ENCODE measurements at regions not wholly inside any gene's neighbourhood (a gene's known extent, or its start where the extent isn't known, plus 50 kb on each side); places are given as distances from the start of the nearest gene placed in this dataset.

GRCh38 chr15:93835344-93835743 lies 396.0 kb upstream of the MCTP2 start:
- no peaks in the 10 kb centered on the region for H3F3A ChIP-seq (replicated peaks; ENCODE audit: insufficient read depth)
- H3K9ac ChIP-seq, result no peak overlapping the region
- POLR2A ChIA-PET, result interaction anchor here (0.5 kb wide), 1 partner anchor 110 kb away, joined by 3 read pairs; no protein-coding TSS in a partner anchor
- peak; percentile 40 for DNase-seq
- H3K9me2 ChIP-seq, result no peaks in the 10 kb centered on the region
- H3K4me1 ChIP-seq (ENCODE audit: control insufficient read depth in 1 of 2, insufficient read depth in 2 of 2, low read depth in 1 of 2, low read length in 1 of 2), result peaks cover 0 to under 1% of the 10 kb centered on the region in 2 experiments; a peak in 2 of 4 replicates
- H3K4me3 ChIP-seq (ENCODE audit: low read depth in 2 of 2, low read length in 1 of 2), result no peak overlapping the region
- CTCF ChIA-PET, result no interaction called here
- no peak overlapping the region for H2AFZ ChIP-seq (ENCODE audit: low read depth)
- no peaks in the 10 kb centered on the region for H3K79me2 ChIP-seq (ENCODE audit: insufficient read depth)
- H3K27ac ChIP-seq (ENCODE audit: low read depth in 2 of 2, low read length in 1 of 2), result peak overlapping the region in 1 of 2 experiments; percentile 48; a peak in 1 of 4 replicates
- WGBS (ENCODE audit: low lambda C conversion rate), result 33% methylated on average over 2 of the region's 2 CpGs
- no peaks in the 10 kb centered on the region for H3K36me3 ChIP-seq (replicated peaks in 1 of 2; ENCODE audit: control insufficient read depth in 1 of 2, insufficient read depth in 2 of 2, low read length in 1 of 2)
- no peak overlapping the region for H3K4me2 ChIP-seq
- H3K27me3 ChIP-seq (ENCODE audit: insufficient read depth), result no peaks in the 10 kb centered on the region
- H4K20me1 ChIP-seq (ENCODE audit: insufficient read depth), result no peaks in the 10 kb centered on the region
- H3K9me3 ChIP-seq, result no peaks in the 10 kb centered on the region
- TF ChIP-seq FOSL2 (IDR thresholded peaks at IDR 0.05; ENCODE audit: borderline replicate concordance, low read depth), result no peak
- peak; percentile 27; the same call in 1 of the 2 replicates for TF ChIP-seq GATA2 (CRISPR knock-in tag; IDR thresholded peaks at IDR 0.05)

GRCh38 chr15:93831641-93832040 lies 399.7 kb upstream of the MCTP2 start:
- POLR2A ChIA-PET, result no interaction called here
- H3K4me1 ChIP-seq (ENCODE audit: control insufficient read depth in 1 of 2, insufficient read depth in 2 of 2, low read depth in 1 of 2, low read length in 1 of 2), result peaks cover 0 to 16% of the 10 kb centered on the region in 2 experiments; a peak in 2 of 4 replicates
- CTCF ChIA-PET, result no interaction called here

More at GRCh38 chr15:93831641-93832040, 399.7 kb upstream of the MCTP2 start:
- Histone ChIP-seq H3K4me2 (no peak overlapping the region), H3F3A (replicated peaks; ENCODE audit: insufficient read depth) (no peaks in the 10 kb centered on the region), H3K4me3 (ENCODE audit: low read depth in 2 of 2, low read length in 1 of 2) (no peak overlapping the region), H4K20me1 (ENCODE audit: insufficient read depth) (no peaks in the 10 kb centered on the region), H3K36me3 (replicated peaks in 1 of 2; ENCODE audit: control insufficient read depth in 1 of 2, insufficient read depth in 2 of 2, low read length in 1 of 2) (no peaks in the 10 kb centered on the region), H3K27ac (ENCODE audit: low read depth in 2 of 2, low read length in 1 of 2) (no peak overlapping the region), H3K79me2 (ENCODE audit: insufficient read depth) (no peaks in the 10 kb centered on the region), H3K9me3 (no peaks in the 10 kb centered on the region), H3K27me3 (ENCODE audit: insufficient read depth) (no peaks in the 10 kb centered on the region), H2AFZ (ENCODE audit: low read depth) (no peak overlapping the region), H3K9ac (no peak overlapping the region), H3K9me2 (no peaks in the 10 kb centered on the region)
- TF ChIP-seq MEF2A (IDR thresholded peaks at IDR 0.05; ENCODE audit: borderline replicate concordance, low read depth) (no peak), CTCF (IDR thresholded peaks at IDR 0.05) (no peak), RFX5 (IDR thresholded peaks at IDR 0.05; ENCODE audit: low read length) (no peak), REST (IDR thresholded peaks at IDR 0.05; ENCODE audit: low read depth, low read length) (no peak), JUND (IDR thresholded peaks at IDR 0.05) (no peak)
- 36% methylated on average over 1 of the region's 1 CpG for WGBS (ENCODE audit: low lambda C conversion rate)
- DNase-seq, result no peak

Measured in SK-N-SH (cell line).